ENCODE measurements at regions not wholly inside any gene's neighbourhood (a gene's known extent, or its start where the extent isn't known, plus 50 kb on each side); places are given as distances from the start of the nearest gene placed in this dataset.
"Not testable (repeated sequence)": the region's sequence is repeated elsewhere in the genome, so short reads cannot be mapped to it uniquely, and the experiment has no call there.

DNA sequence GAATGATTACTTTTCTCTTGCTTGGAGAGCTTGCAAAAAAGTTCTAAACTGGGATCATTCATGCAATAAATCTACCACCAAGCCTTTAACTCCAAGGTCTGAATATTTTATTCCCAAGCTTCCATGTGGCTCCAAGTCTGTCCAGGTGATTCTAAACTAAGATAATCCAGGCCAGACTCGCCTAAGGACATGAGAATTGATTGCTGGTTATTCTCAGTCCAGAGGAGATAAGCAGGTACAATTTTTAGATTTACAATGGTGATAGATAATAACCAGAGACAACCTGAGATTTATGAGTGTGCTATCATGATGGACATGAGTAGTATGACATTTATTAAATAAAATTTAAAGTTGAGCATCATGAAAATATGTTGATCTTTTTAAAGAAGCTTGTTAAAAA, 156.5 kb upstream of the SPRY2 start:
- TF ChIP-seq, protein P1, sequence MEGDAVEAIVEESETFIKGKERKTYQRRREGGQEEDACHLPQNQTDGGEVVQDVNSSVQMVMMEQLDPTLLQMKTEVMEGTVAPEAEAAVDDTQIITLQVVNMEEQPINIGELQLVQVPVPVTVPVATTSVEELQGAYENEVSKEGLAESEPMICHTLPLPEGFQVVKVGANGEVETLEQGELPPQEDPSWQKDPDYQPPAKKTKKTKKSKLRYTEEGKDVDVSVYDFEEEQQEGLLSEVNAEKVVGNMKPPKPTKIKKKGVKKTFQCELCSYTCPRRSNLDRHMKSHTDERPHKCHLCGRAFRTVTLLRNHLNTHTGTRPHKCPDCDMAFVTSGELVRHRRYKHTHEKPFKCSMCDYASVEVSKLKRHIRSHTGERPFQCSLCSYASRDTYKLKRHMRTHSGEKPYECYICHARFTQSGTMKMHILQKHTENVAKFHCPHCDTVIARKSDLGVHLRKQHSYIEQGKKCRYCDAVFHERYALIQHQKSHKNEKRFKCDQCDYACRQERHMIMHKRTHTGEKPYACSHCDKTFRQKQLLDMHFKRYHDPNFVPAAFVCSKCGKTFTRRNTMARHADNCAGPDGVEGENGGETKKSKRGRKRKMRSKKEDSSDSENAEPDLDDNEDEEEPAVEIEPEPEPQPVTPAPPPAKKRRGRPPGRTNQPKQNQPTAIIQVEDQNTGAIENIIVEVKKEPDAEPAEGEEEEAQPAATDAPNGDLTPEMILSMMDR (IDR thresholded peaks at IDR 0.05; ENCODE audit: low read depth, low read length, missing control alignments) = no peak
- H3K4me3 ChIP-seq (replicated peaks; ENCODE audit: low read depth, low read length) = no peak overlapping the region
- no peak for DNase-seq (ENCODE audit: extremely low read depth, low read depth)

DNA sequence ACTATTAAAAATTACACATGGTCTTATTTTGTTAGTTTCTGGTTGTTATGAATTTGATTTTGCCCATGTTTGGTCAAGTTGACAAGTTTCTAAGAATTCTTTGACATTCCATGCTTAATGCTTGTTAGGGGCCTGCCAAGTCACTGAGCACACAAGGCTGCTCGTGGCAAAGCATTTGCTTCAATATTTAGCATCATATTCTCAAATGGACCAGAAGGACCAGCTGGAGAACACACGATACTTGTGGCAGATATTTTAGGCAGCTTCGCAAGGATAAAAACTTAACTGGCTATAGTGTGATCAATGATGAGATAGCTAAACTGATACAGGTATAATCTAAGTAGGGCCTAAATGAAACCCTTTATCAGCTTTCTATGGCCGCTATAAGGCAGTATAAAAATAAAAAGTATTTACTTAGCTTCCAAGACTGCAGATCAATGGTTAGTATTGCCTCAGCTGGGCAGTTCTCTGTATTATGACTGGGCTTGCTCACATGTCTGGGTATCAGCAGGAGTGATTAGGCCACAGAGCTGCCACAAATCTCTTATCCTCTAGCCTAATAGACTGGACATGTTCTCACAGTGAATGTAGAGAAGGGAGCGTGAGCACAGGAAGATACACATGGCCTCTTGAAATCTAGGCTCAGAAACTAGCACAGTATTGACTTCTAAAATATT, 155.9 kb upstream of the SPRY2 start:
- no peak overlapping the region for H3K4me3 ChIP-seq (replicated peaks; ENCODE audit: low read depth, low read length)
- TF ChIP-seq, protein P1 (IDR thresholded peaks at IDR 0.05; ENCODE audit: low read depth, low read length, missing control alignments) = no peak
- no peak for DNase-seq (ENCODE audit: extremely low read depth, low read depth)

DNA sequence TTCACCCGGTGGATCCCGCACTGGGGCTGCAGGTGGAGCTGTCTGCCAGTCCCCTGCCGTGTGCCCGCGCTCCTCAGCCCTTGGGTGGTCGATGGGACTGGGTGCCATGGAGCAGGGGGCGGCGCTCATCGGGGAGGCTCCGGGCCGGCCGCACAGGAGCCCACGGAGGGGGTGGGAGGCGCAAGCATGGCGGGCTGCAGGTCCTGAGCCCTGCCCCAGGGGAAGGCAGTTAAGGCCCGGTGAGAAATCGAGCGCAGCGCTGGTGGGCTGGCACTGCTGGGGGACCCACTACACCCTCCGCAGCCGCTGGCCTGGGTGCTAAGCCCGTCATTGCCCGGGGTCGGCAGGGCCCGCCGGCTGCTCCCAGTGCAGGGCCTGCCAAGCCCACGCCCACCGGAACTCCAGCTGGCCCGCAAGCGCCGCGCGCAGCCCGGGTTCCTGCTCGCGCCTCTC, 149.6 kb upstream of the SPRY2 start:
- H3K4me3 ChIP-seq (replicated peaks; ENCODE audit: low read depth, low read length); DNase-seq (ENCODE audit: extremely low read depth, low read depth): not testable (repeated sequence)

DNA sequence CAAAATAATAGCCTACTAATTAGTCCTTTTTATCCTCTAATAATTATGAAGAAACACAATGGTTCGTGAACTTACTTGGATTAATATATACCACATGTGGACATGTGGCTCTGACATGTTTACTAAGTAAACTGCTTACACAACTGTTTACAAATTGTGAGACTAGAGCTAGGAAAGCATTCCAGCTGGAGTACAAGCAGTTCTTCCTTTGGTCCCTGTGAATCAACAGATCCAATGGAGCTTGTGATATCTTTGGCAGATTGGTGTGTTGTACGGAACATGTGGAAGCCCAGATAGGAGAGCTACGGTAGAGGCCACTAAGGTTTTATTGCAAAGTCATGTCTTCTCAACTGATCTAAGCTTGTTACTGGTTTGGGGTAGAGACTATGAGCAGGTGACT, 145.5 kb upstream of the SPRY2 start:
- H3K4me3 ChIP-seq (replicated peaks; ENCODE audit: low read depth, low read length) = no peak overlapping the region
- no peak for DNase-seq (ENCODE audit: extremely low read depth, low read depth)
- TF ChIP-seq, protein P1 (IDR thresholded peaks at IDR 0.05; ENCODE audit: low read depth, low read length, missing control alignments) = no peak

DNA sequence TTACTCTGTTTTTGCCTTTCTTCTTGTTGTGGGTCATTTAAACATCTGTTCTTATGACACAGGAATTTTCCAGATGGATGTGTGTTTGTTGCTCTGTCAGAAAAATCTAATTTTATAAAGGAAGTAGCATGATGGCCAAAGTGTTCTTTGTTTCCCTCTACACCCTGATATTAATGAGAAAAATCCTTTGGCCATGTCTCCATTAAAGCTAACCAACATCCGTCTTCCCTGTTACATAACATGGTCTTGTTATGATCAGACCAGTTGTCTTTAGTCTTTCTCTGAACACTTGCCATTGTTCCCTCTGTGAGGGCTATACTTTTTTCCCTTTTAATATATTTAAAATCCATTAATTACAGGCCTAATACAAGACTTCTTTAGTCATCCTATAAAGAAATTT, 142.2 kb upstream of the SPRY2 start:
- no peak for DNase-seq (ENCODE audit: extremely low read depth, low read depth)
- H3K4me3 ChIP-seq (replicated peaks; ENCODE audit: low read depth, low read length) = no peak overlapping the region
- TF ChIP-seq, protein P1 (IDR thresholded peaks at IDR 0.05; ENCODE audit: low read depth, low read length, missing control alignments) = no peak

DNA sequence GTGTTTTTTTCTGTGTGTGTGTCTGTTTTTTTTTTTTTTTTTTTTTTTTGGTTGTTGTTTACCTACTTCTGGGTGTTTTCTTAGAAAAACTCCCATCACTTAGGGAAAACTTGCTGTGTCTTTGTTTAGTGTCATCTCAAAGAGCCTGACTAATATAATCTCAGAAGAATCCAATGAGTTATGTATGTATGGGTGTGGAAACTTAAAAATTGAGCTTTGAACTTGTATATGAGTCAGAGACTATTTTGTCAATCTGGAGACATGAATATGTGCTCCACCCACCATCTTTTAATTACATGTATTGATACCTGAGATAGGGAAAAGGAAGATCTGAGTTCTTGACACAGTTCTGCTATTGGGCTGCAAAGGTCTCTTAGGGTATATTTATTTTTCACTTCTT, 140.7 kb upstream of the SPRY2 start:
- TF ChIP-seq, protein P1 (IDR thresholded peaks at IDR 0.05; ENCODE audit: low read depth, low read length, missing control alignments) = no peak
- DNase-seq (ENCODE audit: extremely low read depth, low read depth) = no peak
- no peak overlapping the region for H3K4me3 ChIP-seq (replicated peaks; ENCODE audit: low read depth, low read length)

DNA sequence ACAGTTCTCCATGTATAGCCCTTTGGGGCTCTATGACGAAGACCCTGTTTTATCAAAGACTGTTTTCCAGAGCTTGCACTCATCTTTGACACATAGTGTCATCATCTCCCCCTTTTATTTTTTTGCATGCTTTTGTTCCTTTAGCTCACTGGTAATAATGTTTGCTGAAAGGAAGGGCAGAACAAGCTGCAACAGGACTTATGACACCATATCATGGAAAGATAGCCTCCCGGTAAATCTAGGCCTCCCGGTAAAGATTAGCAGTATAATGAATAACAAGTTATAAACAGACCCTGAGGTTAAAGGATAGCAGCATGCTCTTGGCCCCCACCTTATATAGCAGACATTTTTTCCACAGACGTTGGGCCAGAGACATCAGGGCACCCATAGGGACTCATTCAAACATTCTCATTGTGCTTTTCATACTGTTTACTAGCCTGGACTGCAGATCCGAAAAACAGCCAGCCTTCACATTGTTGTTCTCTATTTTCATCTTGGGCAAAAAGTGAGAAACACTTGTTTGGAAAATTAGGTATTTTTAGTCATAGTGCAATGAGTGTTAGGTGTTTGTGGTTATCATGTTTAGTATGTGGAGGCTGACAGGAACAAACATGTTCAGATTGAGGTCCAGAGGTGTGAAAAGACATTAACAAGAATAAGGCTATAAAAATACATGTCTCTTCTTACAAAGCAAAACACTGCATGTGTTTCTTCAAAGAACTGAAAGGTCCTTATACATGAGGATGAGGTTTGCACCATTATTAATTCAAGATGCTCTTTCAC, 136.9 kb upstream of the SPRY2 start:
- DNase-seq (ENCODE audit: extremely low read depth, low read depth) = no peak
- no peak overlapping the region for H3K4me3 ChIP-seq (replicated peaks; ENCODE audit: low read depth, low read length)
- TF ChIP-seq, protein P1 (IDR thresholded peaks at IDR 0.05; ENCODE audit: low read depth, low read length, missing control alignments) = no peak
